Stimulated activated CD4-positive, alpha-beta T cell treated with anti-CD3 and anti-CD28 coated beads, Interleukin-15, amount 100 ng/mL, for 24 hours (primary cell): ENCODE measurements at regions not wholly inside any gene's neighbourhood (a gene's known extent, or its start where the extent isn't known, plus 50 kb on each side); places are given as distances from the start of the nearest gene placed in this dataset.

Experiments
- DNase-seq: peaks from one replicate; pipeline ENCODE4 v3.0.0-alpha.2; 2020

DNA sequence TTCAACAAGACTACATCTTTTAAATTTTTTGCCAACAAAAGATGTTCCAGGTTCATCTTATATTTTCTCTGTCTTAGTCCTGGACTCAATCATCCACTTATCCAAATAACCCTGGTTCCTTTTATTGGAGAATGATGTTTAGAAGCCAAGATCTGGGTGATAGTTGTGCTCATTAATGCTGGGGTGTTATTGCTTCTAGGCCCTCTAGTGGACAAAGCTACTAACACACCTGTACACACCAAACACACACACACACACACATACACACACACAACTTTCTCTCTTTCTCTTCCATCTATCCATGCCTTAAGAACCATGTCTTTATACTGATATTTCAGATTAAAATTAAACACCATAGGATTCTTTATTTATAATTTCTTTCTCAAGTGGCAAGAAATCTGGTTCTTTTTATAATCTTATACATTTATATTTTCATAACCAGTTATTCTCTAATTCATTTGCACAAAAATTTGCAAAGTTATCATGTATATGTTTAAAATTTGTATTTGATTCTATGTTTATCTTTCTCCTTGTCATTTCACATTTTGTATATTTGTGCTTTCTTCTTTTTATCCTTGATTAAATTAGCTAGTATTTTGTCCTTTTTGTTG, 179.1 kb upstream of the SMIM23 start:
- DNase-seq: no peak

DNA sequence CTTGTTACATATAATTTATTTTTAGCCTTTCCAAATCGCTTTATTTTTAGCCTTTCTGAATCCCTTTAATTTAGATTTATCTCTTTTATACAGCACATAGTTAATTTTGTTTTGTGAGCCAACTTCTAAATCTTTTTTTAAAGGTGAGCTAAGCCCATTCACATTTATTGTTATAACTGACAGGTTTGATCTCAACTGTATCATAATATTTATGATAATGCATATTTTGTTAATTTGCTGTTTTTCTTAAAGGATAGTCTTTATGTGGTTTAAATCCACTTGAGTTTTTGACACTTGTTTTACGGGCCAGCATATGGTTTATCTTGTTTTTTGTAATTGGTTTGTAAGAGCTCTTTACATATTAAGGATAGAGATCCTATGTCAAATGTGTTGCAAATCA, 177.8 kb upstream of the SMIM23 start:
- DNase-seq: no peak

DNA sequence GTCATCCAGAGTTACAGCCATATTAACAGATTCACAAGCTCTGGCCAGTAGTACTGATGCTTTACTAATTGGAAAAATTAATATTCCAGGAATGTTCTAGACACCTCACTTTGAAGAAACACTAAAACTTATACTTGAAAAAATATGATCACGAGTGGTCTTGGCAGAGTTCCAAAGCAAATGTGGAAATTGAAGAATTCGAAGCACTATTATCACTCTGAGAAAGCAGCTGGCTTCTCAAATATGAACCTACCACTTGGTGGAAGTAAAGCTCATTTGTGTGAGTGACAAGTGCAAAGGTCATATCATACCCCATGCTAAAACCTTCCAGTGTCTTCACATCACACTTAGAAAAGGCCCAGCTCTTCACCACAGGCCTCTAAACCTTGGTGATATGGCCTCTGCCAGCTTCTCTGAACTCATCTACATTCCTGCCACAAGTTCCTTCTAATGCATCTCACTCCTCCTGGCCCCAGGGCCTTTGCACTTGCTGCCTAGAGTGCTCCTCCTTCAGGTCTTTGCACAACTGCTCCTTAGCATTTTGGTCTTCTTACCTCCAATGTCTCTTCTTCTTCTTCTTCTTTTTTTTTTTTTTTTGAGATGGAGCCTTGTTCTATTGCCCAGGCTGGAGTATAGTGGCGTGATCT, 175.7 kb upstream of the SMIM23 start:
- no peak for DNase-seq

DNA sequence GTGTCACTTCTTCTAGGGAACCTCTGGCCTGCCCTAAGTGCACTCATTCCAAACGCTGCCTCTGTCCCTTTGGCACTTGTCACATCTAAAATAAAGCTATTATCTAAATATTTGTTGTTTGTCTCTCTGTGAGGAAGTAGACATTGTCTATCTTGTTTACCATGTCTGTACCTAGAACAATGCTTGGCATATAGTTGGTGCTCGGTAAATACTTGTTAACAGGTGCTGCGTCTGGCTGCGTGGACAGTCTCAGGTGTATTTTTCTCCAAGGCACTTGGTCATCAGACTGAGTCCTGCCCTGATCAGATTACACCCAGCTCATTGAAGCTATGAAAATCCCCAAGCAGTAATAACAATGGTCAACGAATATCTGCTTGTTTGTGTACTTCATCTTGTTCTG, 174.9 kb upstream of the SMIM23 start:
- DNase-seq: no peak

DNA sequence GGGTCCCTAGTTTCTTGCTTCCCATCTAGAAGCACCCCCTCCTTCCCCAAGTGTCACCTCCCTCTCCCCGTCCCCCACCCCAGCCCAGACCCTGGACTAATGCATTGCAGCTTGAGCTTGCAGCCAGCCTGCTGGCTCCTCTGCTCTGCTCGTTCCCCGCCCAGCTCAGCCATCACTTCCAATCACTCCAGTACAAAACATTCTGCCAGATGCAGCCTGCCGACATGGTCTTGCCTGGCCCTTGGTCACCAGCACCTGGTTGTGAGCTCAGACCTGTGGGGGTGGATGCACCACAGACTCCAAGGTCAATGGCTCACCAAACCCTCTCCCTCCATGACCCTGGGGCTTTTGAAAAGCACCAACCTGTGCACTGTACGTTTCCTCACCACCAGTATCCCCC, 172.9 kb upstream of the SMIM23 start:
- DNase-seq: no peak

DNA sequence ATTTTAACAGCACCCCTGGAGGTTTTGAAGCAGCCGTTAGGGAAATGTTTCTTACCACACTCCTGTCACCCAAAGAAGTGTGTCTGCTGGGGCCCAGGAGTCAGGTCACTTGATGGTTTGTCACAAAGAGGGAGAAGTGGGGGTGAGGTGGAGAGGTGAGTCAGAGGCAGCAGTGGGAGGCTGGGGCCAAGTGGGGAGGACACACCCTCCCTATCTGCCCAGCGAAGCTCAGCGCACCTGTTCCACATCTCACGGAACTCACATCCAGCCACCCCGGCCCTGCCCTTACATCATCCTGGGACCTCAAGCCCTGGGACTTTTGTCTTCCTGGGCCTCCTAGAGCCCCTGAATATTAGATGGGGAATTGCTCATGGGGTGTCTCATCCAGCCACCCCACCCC, 171.1 kb upstream of the SMIM23 start:
- DNase-seq: no peak

DNA sequence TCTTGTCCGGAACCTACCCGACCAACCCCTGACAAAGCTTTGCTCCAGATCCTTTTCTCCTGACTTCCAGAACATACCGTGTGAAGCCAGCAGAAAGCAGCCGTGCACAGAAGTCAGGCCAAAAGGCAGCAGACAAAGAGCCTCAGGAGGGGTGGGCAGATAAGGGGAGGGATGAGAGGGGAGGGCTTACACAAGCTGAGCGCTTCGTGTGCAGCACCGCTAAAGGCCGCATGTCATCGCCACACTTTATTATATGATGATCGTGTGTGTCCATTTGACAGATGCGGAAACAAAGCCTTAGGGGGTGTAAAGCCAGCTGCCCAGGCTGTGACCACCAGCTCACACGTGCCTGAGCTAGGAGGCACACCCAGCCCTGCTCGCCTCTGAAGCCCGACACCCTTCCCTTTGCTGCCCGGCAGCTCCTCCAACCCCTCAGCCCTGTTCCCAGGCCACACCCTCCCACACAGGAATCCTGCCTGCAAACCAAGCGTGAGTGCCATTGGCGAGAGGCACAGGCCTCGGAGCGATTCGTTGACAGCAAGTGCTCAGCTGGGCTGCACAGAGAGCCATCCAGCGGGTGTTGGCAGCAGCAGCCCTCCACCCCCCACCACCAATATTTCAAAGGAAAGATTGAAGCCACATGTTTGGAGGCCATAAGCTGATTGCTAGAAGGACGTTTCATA, 170.5 kb upstream of the SMIM23 start:
- DNase-seq: no peak

DNA sequence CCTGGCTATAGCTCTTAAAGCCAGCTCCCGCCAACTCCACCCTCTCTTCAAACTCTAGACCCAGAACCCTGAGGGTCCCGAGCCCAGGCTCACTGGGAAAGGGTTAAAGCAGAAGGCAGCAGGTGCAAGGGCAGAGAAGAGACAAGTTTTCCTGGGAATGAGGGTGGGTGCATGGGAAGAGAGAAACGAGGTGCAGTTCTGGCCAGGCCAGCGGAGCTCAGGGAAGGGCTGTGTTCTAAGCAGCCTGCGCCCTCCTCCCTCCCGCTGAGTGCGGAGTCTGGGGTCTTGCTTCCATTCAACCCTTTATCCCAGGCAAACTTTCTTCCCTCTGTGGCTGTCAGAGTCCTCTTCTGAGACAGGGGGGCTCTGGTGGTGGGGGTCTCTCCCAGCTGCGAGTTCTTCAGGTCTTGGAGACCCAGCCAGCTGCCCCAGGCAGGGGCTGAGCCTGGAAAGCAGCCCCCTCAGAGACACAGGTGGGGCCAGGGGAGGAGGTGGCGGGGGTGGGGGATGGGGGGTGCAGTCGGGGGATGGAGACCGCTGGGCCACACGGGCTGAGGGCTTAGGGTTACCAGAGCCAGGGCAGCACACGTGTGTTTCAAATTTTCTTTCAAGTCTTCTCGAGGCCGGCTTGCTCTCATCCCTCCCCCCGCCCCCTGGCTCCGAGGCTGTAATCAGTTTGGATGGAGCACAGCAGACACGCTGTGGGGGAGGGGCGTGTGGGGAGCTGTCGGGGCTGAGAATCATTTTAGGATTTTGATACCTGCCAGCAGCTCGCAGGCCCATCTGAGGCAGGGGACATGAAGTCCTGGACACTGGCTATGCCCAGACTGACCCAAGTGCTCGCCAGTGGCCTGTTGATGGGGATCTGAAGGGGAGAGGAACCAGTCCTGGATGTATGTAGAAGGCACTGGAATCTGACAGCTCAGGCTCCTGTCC, 169.6 kb upstream of the SMIM23 start:
- no peak for DNase-seq

DNA sequence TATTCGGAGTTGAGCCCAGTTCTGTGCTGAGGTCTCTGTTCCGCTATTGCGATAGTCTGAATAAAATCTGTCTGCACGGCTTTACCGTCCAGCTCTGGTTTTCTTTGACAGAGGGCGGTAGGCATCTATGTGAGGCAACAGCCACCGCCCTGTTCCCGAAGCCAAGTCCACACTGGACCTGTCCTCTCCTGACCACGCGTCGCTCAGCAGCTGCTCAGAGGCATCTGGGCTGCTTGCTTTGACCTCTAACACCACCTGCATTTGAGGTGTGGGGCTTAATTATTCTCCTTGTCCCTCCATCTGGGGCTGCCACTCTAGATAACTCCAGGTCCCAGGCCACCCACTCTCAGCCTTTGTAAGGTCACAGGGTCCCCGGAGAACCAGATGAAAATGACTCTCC, 168.4 kb upstream of the SMIM23 start:
- no peak for DNase-seq

DNA sequence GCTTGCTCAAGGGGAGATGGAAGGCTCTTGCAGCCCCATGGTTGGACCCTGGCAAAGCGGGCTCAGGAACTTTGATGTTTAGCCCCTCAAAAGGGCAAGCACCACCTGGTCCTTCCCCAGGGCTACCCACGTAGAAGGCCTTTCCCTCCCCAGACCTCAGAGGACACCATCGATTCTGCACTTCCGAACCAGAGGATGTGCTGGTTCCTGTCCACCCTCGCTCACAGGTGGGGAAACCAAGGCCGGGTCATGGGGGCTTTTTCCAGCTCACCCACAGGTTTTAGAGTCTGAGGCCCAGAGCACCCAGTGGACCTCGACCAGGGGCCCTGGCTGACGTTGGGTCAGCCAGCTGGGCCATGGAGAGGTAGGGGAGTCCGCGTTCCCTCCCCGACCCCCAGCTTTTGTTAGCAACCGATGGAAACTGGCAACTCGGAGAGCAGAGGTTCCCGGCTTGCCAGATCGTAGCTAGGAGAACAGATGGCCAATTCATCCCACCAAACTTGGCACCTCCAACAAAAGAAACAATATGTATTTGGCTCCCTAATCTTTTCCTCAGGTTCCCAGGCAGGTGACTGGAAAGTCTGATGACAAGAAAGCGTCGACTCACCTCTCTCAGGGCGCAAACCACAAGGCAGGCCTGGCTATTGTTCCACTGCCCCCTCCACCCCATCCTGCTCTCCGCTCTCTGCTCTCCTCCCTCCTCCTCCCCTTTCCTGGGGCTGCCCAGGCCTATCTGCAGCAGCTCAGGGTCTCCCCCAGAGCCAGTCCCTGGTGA, 167.6 kb upstream of the SMIM23 start:
- DNase-seq: no peak

DNA sequence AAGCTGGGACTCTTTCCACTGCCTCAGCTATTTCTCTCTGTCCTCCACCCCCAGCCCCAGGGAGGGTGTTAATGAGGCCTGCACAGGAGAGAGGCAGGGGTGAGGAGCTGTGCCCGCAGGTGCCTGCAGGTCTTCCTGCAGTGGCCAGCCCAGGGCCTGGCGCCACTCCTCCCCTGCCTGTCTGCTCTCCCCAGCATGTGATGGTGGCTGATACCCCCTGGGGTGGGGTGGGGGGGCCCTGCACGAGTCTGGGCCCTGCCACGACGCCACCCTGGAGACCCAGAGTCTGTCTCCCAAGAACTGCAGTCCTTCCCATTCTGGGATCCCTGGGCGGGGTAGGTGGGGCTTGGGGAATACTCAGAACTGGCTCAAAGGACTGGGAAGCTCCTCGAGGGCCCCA, 166.4 kb upstream of the SMIM23 start:
- no peak for DNase-seq

DNA sequence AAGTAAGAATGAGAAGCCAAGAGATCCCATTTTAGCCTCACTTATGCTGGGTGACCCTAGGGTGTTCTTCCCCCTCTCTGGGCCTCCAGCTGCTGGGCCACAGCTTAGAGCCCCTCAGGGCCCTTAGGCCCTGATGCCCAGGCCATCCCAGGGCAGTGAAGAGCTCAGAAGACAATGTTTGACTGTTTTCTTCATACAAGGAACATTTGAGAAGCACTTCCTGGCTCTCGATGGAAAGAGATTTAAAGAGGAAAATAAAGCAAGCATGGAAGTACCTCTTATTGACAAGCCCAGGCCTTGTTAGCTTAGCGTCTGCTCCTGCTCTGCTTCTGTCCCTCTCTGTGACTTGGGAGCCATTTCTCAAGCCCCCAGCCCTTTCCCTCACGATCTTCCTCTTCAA, 165.9 kb upstream of the SMIM23 start:
- no peak for DNase-seq

DNA sequence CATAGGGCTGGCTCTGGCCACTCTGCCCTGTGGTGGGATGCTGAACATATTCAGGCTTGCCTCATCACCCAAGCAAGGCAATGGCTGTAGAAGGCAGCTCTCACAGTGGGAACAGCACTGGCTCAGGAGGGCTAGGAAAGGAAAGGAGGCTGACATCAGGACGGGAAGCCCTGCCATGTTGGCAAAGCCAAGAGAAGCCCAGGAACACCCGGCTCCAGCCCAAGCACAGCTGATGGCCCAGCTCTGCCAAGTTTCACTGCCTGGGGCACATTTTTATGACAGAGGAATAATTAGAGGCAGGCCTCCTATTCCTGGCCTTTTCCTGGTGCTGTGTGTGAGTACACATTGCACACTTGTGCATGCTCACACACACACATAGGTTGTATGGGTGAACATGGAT, 163.6 kb upstream of the SMIM23 start:
- no peak for DNase-seq

DNA sequence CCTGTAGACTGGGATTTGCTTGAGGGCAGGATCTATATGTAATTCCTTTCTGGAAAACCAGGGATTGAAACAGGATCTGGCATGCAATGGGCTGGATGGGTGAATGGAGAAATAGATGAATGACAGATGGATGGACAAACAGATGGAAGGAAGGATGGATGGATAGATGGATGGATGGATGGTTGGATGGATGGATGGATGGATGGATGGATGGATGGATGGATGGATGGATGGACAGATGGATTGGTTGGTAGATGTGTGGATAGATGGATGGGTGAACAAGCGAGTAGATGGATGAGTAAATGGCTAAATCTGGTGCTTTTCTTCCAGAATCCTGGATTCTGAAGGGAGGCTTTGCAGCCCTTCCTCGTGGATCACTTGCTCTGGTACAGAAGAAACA, 162.5 kb upstream of the SMIM23 start:
- DNase-seq: no peak

DNA sequence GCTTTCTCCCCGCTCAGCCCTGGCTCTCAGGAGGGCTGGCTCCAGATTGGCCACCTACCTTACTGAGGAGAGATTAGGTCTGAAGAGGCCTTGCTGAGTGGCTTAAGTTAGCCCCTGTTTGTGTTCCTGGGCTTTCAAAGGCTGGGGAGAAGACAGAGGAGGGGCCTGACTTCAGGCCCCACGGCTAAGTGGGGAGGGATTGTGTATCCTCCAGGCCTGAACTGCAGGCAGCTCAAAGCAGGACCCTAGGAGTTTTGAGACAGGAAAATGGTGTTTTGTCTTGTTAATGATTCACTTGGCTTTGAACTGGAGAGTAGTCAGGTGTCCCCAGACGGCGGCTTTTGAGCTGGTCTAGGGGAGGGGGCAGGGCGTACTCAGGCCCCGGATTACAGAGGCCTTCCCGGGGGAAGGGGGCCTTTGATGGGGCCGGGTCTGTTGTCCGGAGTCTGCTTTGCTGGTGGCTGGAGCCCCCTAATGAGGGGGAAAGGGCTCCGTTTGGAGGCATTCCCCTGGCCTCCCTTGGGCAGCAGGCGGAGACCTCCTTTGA, 162.0 kb upstream of the SMIM23 start:
- DNase-seq: no peak

DNA sequence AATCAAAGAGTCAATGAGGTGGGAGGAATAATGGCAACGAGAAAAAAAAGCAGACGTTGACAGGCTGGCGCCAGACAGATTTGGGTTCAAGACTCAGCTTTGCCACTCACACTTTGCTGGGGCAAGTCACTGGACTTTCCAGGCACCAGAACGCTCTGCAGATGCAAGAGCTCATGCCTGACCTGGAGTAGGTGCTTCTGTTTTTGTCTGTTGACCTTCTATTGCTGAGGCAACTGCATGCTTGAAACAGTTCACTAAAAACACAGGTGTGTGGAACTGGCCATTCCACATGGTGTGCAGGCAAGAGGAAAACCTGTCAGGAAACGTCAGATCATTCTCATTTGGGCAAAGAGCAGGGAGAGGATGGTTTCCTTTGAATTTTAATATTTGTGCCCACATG, 161.2 kb upstream of the SMIM23 start:
- no peak for DNase-seq

DNA sequence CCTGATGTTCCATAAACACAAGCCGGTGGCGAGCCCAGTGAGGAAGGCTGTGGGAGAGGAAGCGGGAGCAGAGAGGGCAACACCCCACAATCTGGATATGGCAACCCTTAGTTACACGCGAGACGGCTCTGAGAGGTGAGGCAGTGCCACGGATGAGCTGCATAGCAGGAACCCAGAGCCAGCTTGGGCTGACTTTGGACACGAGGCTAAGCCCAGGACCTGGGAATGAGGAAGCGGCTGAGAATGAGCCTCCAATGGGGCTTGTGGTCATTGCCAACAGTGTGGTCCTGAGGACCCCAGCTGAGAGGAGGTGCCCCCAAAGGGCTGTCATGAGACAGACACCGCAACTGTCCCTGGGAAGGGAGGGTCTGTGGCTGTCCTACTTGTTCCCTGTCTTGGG, 160.0 kb upstream of the SMIM23 start:
- no peak for DNase-seq

DNA sequence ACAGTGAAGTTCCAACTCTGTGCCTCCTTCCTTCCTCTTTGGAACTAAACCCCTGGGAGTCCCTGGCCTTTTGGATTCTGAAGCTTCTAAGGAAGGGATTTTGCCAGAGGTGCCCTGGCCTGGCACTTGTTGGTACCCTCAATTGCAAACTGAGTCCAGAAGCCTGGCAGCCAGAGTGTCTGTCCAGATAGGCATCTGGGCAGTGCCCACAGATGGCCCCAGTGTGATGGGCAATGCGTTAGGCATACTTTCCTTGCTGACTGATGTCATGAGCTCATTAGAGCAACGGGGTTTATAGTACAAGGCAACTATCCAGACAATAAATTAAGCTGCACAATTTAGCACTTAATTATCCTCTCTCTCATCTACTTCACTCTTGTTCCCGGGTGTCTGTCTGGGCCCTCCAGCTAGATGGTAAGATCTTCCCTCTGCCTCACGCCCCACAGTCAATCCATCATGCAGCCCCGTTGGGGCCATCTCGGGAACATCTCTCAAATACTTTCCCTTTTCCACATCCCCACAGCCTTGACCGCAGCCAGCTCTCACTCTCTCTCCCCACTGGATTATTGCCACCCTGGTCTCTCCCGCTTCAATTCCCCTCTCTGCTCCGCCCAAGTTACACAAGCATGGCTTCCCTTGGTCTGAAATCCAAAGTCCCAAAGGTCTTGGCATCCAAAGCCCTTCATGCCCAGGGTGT, 157.5 kb upstream of the SMIM23 start:
- no peak for DNase-seq

DNA sequence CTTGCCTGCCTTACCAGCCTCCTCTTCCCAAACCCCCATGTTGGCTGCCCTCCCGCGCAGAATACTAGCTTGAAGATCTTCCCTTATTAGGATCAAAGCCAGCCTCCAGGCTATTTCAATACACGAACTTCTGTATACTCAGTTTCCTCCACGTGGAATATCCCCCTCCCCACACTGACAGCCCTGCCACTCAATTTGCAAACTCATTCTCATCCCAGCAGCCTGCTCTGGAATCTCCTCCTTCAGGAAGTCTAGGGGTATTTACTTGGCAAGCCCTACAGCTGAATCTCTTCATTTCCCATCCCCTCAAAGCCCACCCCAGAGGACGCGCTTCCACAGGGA, 157.0 kb upstream of the SMIM23 start:
- DNase-seq: no peak

DNA sequence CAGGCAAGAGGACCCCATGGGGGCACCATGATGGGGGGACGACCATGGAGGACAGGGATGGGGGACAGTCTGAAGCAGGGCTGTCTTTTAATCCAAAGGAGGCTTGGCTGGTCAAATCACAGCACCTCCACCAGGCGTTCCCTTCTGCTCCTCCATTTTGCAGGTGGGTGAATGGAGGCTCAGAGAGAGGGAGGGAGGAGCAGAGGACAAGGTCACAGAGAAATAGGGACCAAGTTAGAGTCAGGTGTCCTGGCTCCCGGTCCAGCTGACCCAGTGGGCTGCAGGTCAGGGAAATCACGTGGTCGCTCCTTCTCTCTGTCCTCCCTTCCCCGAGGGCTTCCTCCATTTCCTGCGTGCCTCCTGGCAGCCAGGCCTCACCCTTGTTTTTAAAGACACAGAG, 156.4 kb upstream of the SMIM23 start:
- DNase-seq: no peak

DNA sequence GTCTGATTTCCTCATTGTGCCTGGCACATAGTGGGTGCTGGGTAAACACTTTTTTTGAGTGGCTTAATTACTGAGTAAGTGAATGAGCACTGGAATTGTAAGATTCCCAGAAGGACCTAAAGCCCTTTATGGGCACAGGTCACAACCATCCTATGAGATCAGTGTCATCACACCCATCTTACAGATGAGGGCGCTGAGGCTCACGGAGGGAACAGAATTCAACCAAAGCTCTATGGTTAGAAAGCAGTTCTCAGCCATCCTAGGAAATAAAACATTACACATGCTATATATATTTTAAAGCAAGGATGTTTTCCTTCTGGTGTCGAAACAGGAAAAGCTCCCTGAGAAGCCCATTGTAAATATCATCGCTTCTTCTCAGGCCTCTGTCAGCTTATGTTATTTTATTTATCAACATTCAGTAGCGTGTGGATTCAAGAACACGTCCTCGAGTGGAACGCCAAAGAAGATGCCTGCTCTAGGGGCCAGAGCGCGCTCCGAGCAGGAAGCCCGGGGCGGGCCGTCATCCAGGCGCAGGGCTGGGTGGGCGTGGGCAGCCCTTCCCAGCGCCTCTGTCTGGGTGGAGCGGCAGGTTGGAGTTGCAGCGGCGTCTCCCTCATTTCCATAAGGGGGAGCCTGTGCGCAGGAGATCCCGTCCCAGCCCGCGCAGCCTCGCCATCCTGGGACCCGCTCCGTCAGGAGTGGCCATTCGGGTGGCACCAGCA, 155.8 kb upstream of the SMIM23 start:
- DNase-seq: peak; percentile 50
